CD4-positive, alpha-beta T cell treated with Interferon alpha-2 for 1 hour (primary cell): ENCODE measurements at regions not wholly inside any gene's neighbourhood (a gene's known extent, or its start where the extent isn't known, plus 50 kb on each side); places are given as distances from the start of the nearest gene placed in this dataset.

Source experiments
- DNase-seq, 2 donors: peaks; one replicate each; pipeline ENCODE4 v3.0.0-alpha.2; 2020 to 2022

DNA sequence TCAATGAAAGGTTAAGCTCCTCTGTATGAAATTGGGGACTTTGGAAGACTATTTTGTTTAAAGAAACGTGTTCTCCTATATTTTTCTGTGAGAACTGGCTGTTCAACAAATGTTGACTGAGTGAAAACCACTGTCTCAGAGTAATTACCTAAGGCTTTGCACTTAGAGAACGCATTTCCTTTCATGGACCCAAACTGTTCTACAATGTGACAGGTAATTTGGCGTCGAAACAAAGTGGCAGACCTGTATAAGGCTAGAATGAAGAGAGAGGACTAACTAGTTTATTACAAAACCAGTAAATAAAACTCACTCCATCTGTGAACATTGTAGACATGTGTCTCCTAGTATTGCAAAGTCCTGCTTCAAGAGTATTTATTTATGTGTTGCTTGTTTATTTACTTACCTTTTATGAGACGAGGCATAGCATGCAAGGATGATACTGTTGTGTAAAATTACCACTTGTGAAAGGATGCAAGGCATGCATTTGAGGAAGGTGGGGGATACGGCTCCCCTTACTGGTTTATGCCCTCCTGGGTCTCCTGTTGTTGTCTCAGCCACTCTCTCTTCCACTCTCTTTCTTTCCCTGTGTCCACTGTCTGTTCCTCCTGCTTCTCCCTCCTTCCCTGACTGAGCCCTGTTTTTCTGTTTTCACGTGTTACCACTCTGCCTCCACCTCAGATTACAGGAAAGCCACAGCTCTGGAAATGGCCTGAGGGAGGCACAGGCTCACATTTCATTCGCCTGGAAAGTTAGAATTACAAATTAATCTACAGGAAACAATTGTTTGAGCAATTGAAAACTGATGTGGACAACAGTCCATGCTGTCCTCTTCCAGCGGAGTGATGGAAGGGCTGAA, 444.0 kb upstream of the ZNF608 start:
- DNase-seq: no peak

GRCh38 chr5:125194883-125195282, 448.4 kb upstream of the ZNF608 start:
- no peak for DNase-seq

DNA sequence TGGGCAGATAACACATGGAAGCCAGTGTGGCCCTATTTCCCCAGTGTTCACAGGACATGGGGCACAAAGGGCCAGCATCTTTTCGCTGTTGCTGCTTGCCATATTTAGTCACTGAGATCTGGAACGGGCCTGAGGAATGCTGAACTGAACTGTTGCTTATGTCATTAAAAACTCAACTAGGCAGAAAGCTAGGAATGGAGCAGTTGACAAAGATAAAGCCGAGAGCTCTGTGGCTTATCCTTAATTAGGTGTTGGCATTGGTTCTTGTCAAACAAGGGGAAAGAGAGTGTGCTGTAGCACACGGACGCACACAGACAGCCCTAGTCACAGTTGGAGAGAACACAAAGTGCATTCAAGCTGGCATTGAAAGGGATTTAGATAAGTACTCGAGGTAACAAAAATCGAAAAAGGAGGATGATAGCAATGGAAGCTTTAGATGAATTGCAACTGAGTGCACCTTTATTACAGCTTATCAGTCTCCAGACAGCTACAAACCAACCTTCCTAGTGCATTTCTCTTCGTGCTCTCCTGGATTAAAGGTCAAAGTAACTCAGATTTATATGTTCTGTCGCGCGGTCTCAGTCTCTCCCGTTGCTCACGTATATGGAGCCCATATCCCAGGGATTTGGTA, 450.2 kb upstream of the ZNF608 start:
- DNase-seq: no peak

- DNase-seq: no peak
These were observed 450.9 kb upstream of the ZNF608 start for GRCh38 chr5:125197321-125197720.

DNA sequence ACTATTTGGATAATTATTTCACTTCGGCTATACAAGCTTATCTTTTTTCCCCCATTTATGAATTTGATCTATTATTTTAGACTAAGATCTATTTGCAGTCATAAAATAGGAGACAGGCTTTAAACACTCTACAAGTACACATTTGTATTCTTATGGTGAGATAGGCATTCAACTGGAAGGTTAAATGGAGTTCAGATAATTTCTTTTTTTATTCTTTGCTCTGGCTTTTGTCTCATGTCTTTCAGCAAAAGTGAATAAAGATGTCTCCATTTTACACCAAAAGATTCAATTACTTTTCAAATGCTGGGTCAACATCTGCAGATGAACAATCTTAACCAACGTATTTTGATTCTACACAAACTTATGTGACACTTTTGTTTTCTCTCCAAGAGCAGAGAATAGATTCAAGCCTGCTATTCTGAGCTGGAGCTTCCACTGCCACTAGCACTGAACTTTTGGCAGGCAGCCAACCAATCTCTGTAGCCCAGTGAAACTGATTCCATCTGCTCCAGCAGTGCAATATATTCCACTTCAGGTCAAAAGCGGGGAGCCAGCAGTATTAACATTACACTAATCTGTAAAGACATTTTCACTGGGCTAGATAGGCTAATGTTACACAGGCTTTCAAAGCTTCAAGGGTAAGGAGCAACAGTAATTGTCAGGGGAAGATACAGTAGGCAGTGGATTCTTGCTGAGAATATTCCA, 452.0 kb upstream of the ZNF608 start:
- no peak for DNase-seq

- DNase-seq: no peak
These were observed 452.9 kb upstream of the ZNF608 start for GRCh38 chr5:125199373-125199772.

DNA sequence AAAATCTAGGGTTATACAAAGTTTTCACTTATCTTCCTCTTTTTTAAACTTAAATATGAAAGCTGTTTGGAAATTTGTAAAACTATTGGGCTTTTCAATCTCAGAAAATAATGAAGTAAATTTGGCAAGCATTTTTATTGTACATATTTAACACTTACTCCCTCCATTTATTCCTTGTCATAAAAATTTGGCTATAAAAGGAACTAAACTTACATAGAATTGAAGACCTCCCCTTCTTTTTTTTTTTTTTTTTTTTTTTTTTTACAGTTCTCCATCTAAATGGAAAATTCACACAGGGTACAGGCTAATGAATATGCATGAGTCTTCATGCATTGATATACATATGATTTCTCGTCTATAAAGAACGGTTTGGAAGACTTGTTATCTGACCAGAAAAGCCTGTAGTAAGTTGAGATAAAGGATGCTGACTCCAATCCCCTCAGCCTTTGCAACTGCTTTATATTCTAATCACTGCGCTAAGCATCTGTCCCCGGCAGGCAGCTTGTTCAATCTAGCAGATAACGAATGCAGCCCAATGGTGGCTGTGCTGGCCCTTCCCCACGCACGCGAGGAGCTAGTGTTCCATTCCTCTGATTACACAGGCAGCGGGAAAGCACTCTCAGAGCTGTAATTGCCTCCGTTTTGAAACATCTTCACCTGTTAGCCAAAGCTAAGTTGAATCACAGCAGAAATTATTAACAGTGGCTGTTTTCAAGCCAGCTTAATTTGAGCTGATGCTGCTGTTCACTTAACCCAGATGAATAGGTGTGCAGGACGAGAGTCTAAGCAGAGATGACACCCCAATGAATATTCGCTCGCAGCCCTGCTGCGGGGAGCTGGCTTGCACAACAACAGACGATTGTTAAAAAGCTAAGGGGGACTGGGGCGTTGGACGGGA, 453.8 kb upstream of the ZNF608 start:
- DNase-seq: no peak

DNA sequence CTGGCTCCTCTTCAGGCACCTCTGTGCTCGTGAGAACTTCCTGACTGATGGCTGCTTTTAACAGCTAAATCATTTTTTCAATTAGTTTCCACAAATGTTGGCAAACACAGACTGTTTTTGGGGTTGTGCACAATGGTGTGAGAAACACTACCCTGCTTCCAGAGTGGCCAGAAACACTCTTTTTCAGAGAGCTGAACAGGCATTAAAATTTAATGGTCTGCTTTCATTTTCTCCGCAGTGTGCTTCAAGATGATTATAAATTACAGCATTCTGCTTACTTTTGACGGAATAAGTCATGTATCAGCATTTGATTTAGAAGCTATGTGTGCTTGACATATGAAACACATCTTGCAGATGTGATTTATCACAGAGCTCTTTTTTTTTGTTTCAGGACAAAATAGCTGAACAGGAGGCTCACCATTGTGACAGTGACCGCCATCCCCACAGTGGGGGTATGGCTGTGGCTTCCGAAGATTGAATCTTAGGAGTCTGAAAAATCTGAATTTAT, 454.5 kb upstream of the ZNF608 start:
- DNase-seq: no peak

GRCh38 chr5:125201446-125202052, 455.1 kb upstream of the ZNF608 start:
- DNase-seq: no peak

GRCh38 chr5:125202353-125202752, 455.9 kb upstream of the ZNF608 start:
- DNase-seq: no peak

- no peak for DNase-seq
These were observed 456.5 kb upstream of the ZNF608 start for GRCh38 chr5:125202871-125203438.

DNA sequence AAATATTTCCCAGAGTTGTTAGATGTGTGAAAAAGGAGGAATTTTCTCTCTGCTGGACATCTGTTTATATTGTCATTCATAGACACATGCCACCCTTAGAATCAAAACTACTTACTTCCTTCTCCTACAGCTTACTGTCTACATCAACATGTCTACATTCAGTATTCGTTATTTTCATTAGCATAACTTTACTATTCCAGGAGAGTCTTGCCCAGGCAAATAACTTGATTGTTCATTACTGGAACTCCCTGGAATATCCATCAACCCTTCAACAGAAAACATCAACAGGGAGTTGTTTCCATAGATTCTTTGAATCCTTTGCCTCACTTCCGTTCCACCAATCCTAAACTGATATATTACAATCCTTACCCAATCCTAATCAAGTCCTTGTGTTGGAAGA, 457.5 kb upstream of the ZNF608 start:
- DNase-seq: no peak

- no peak for DNase-seq
These were observed 459.3 kb upstream of the ZNF608 start for GRCh38 chr5:125205601-125206225.

DNA sequence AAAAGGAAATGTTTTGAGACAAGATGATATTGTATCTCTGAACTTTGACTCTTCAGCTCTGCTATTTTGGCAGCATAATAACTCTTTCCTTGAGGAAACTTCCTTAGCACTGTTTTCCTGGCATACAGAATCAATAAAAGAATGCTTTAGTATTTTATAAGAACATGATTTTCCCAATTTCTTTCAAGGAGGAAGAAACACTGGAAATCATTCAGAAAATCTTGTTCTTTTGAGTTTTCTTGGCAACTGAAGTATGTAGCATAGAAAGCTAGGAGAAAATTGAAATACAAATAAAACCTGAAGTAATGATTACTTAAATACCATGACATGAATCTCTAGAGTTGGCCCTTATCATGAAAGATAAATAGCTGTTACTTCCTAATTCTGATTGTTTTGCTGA, 461.4 kb upstream of the ZNF608 start:
- no peak for DNase-seq

GRCh38 chr5:125209650-125210049, 463.2 kb upstream of the ZNF608 start:
- DNase-seq: no peak

DNA sequence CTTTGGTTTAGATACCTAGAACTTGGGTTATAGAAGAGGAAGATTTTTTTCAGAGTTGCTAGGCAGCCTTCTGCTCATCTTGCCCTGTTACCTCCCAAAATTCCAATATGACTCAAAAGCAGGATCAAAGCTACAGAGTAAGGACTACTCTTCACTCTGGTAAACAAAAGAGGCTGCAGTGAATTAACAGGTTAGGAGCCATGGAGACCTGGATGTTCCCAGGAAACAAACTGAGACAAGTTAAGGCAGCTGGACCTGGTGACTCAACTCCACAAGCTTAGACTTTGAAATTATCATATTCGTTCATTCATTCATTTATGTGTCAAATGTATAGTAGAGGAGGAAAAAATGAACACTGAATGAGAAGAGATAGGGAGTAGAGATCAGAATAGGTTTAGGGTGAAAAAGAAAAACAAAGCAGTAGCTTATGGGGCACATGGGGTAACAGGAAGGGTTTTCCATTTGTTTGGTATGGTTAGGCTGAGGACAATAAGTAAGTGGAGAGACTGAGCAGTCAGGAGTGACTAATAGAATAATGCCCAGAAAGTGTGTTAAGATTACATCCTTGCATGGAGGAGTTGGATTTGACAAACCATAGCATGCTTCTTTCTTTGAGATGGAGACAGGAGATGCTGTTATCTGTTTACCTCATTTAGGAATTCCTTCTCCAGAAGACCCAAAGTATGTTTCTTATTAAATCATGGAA, 464.0 kb upstream of the ZNF608 start:
- DNase-seq: no peak

GRCh38 chr5:125214080-125214479, 467.6 kb upstream of the ZNF608 start:
- no peak for DNase-seq

DNA sequence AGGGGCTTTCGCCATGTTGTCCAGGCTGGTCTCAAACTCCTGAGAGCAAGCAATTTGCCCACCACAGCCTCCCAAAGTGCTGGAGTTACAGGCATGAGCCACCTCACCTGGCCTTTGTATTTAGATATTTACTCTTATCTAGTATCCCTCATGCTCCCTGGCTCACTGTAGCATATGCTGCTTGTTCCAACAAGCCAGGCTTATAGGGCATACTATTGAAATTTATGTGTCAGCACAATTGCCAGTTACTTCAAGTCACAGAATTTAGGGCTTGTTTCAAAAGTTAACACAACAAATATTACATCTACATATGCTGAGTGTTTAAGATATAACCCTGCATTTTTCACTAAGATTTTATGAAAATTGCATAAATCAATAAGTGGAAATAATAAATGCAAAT, 469.2 kb upstream of the ZNF608 start:
- no peak for DNase-seq

GRCh38 chr5:125219710-125220109, 473.3 kb upstream of the ZNF608 start:
- no peak for DNase-seq

- DNase-seq: no peak
These were observed 473.8 kb upstream of the ZNF608 start for GRCh38 chr5:125220284-125220683.
